Thoracic aorta (tissue), 2 donors: ENCODE measurements at regions not wholly inside any gene's neighbourhood (a gene's known extent, or its start where the extent isn't known, plus 50 kb on each side); places are given as distances from the start of the nearest gene placed in this dataset.

Experiments used
- ATAC-seq: fragments of 150-250 bp; one replicate; pipeline ENCODE4 v1.8.0; 2017; ENCODE audit warnings: low read depth; ENCODE audit not compliant: insufficient number of reproducible peaks, low FRiP score
- DNase-seq: peaks from one replicate; pipeline ENCODE4 v3.0.0-alpha.2; 2020; ENCODE audit warnings: low spot score
- H3K27ac ChIP-seq, 2 donors: fragments of 200-600 bp; sonication (generic); 1 replicate in 1 of 2; 2 replicates in 1 of 2; pipeline ENCODE4 v1.5.1; 2016; ENCODE audit warnings: mild to moderate bottlenecking in 2 of 2, moderate library complexity in 2 of 2
- H3K27me3 ChIP-seq: fragments of 200-600 bp; sonication (generic); replicated peaks from 2 replicates; pipeline ENCODE4 v1.6.0; 2016; ENCODE audit warnings: mild to moderate bottlenecking; ENCODE audit not compliant: insufficient read depth
- H3K36me3 ChIP-seq: fragments of 200-600 bp; sonication (generic); one replicate; pipeline ENCODE4 v1.5.1; 2016
- H3K4me1 ChIP-seq, 2 donors: fragments of 200-600 bp; sonication (generic); 1 replicate in 1 of 2; 2 replicates in 1 of 2; pipeline versions ENCODE4 v1.5.1 to v1.6.0; 2016; ENCODE audit warnings: low read depth in 2 of 2, mild to moderate bottlenecking in 1 of 2; ENCODE audit not compliant: control insufficient read depth in 1 of 2
- H3K4me3 ChIP-seq: fragments of 200-600 bp; sonication (generic); 2 replicates; pipeline ENCODE4 v1.5.1; 2016; ENCODE audit warnings: mild to moderate bottlenecking
- H3K9me3 ChIP-seq: fragments of 200-600 bp; sonication (generic); 2 replicates; pipeline ENCODE4 v1.5.1; 2016
- TF ChIP-seq, protein P1 (sequence below): fragments of 200-600 bp; sonication (generic); IDR thresholded peaks from one replicate; pipeline ENCODE4 v1.5.1; 2019; ENCODE audit warnings: antibody characterized with exemption

DNA sequence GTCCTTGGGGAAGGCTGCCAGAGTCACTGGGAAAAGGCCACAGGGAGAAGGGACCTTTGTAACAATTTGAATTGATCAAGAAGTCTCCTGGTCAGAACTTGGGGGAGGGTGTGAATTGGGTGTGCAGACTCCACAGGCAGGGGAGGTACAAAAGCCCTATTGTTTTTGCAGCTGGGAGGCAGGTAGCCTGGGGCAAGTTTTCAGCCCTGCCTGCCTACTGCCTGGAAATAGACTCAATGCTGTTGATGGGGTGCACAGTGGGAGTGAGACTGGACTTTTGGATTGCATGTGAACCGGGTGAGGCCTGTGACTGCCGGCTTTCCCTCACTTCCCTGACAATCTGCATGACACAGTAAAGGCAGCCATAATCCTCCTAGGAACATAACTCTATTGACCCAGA lies 947.0 kb downstream of the REEP3 start:
- DNase-seq (no peak), ATAC-seq (no peak)
- H3K4me1 ChIP-seq, result no peaks in the 10 kb centered on the region
- no peaks in the 10 kb centered on the region for H3K9me3 ChIP-seq
- H3K4me3 ChIP-seq, result no peak overlapping the region
- H3K36me3 ChIP-seq, result no peaks in the 10 kb centered on the region
- no peaks in the 10 kb centered on the region for H3K27me3 ChIP-seq
- TF ChIP-seq, protein P1, sequence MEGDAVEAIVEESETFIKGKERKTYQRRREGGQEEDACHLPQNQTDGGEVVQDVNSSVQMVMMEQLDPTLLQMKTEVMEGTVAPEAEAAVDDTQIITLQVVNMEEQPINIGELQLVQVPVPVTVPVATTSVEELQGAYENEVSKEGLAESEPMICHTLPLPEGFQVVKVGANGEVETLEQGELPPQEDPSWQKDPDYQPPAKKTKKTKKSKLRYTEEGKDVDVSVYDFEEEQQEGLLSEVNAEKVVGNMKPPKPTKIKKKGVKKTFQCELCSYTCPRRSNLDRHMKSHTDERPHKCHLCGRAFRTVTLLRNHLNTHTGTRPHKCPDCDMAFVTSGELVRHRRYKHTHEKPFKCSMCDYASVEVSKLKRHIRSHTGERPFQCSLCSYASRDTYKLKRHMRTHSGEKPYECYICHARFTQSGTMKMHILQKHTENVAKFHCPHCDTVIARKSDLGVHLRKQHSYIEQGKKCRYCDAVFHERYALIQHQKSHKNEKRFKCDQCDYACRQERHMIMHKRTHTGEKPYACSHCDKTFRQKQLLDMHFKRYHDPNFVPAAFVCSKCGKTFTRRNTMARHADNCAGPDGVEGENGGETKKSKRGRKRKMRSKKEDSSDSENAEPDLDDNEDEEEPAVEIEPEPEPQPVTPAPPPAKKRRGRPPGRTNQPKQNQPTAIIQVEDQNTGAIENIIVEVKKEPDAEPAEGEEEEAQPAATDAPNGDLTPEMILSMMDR, result no peak
- H3K27ac ChIP-seq, result no peak overlapping the region

DNA sequence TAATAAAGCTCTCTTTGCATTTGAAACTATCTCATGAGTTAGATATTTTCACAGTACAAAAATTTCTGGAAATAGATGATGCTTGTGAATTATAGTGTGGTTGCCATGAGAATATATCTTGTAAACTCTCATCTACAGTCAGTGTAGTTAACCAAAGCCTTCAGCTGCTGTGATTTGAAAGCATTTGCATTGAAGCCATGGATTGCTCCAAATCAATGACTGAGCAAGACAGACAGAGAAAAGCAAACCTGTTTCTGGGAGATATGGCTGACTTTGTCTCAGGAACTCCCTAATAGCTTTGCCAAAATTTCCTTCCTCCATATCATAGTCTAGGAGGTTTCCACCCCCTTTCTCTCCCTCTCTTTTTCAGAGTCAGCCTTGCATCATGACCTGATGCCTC lies 955.3 kb downstream of the REEP3 start:
- H3K27me3 ChIP-seq, result no peaks in the 10 kb centered on the region
- H3K4me3 ChIP-seq, result no peak overlapping the region
- no peak overlapping the region for H3K27ac ChIP-seq
- no peak for DNase-seq
- ATAC-seq, result no peak
- H3K9me3 ChIP-seq, result no peaks in the 10 kb centered on the region
- TF ChIP-seq, protein P1, result no peak
- H3K4me1 ChIP-seq, result no peaks in the 10 kb centered on the region
- no peaks in the 10 kb centered on the region for H3K36me3 ChIP-seq

DNA sequence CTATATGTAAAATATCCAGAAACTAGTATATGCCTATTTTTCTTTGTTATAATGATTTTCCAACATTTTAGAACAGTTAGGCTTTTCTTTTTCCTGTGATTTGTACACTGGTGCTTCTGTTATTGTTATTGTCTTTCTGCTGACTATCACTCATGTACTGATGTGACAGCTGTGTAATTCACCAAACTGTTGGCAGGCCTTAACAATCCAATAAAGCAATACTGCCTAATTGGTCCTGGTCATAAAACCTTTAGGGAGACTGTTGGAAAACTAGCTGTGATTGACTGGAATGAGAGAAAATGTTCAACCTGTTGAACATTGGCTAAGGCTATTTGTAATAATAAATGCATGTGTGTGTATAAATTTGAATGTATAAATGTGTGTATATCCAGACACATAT lies 956.6 kb downstream of the REEP3 start:
- TF ChIP-seq, protein P1, result no peak
- DNase-seq (no peak), ATAC-seq (no peak)
- Histone ChIP-seq H3K9me3 (no peaks in the 10 kb centered on the region), H3K4me3 (no peak overlapping the region), H3K27me3 (no peaks in the 10 kb centered on the region), H3K36me3 (no peaks in the 10 kb centered on the region), H3K4me1 (no peaks in the 10 kb centered on the region), H3K27ac (no peak overlapping the region)

DNA sequence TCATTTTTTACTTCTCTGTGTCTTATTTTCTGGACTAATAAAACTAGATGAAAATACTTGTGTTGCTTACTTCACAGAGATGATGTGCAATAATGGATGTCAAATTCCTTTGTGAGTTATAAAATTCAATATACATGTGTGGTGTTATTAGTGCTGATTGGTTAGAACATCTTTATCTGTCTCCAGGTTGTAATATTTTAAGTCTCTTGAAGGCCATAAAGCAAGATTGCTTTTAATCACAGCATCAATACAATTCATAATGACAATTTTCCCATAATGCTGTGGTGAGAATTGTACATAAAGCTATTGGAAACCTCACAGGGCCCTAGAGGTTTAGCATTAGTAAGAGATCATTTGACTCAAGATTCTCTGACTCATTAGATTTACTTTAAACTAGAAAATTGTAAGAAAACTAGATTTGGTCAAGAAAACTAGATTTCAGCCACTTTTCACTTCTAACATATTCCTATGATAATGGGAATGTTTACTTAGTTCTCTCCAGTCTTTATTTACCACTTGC lies 963.7 kb downstream of the REEP3 start:
- TF ChIP-seq, protein P1, result no peak
- H3K4me3 ChIP-seq, result no peak overlapping the region
- ATAC-seq (no peak), DNase-seq (no peak)
- H3K27me3 ChIP-seq, result no peaks in the 10 kb centered on the region
- H3K27ac ChIP-seq, result no peak overlapping the region
- no peaks in the 10 kb centered on the region for H3K4me1 ChIP-seq
- H3K9me3 ChIP-seq, result no peaks in the 10 kb centered on the region
- H3K36me3 ChIP-seq, result no peaks in the 10 kb centered on the region

DNA sequence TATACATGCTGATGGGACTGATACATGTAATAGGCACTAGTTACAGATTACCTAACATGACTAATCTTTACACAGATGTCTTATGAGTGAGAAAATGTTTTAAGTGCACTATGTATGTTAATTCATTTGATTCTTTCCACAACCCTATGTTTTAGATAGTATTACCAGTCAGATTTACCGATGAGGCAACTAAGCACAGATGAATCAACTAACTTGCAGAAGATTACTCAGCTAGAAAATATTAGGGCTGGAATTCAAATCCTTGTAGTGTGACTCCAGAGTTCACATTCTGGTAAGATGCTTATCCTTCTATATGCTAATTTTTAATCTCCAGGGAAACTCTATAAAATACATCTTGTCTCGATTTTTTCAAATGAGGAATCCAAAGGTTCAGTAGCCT lies 964.9 kb downstream of the REEP3 start:
- H3K4me3 ChIP-seq, result no peak overlapping the region
- no peak for DNase-seq
- no peak for ATAC-seq
- no peaks in the 10 kb centered on the region for H3K9me3 ChIP-seq
- TF ChIP-seq, protein P1, result no peak
- no peak overlapping the region for H3K27ac ChIP-seq
- no peaks in the 10 kb centered on the region for H3K27me3 ChIP-seq
- H3K36me3 ChIP-seq, result no peaks in the 10 kb centered on the region
- H3K4me1 ChIP-seq, result no peaks in the 10 kb centered on the region
